Spleen (tissue), 11 donors: ENCODE measurements at regions not wholly inside any gene's neighbourhood (a gene's known extent, or its start where the extent isn't known, plus 50 kb on each side); places are given as distances from the start of the nearest gene placed in this dataset.

Experiments
- DNase-seq: peaks from one replicate; pipeline ENCODE4 v3.0.0-alpha.2; 2020
- H3K27ac ChIP-seq, 8 donors: fragments of 200-600 bp; sonication (generic) in 7 of 8; 1 replicate in 4 of 8; 2 replicates in 4 of 8; pipeline versions ENCODE4 v1.5.0 to v1.8.0; 2016 to 2021; ENCODE audit warnings: inconsistent platforms in 4 of 8, mild to moderate bottlenecking in 4 of 8, moderate library complexity in 1 of 8
- H3K27me3 ChIP-seq, 7 donors: fragments of 200-600 bp; sonication (generic) in 6 of 7; replicated peaks in 1 of 7; 1 replicate in 4 of 7; 2 replicates in 3 of 7; pipeline versions ENCODE4 v1.5.0 to v1.8.0; 2016 to 2021; ENCODE audit warnings: inconsistent platforms in 3 of 7, mild to moderate bottlenecking in 1 of 7
- H3K36me3 ChIP-seq, 6 donors: fragments of 200-600 bp; sonication (generic) in 5 of 6; 1 replicate in 4 of 6; 2 replicates in 2 of 6; pipeline versions ENCODE4 v1.5.0 to v1.8.0; 2016 to 2021; ENCODE audit warnings: inconsistent platforms in 2 of 6
- H3K4me1 ChIP-seq, 6 donors: fragments of 200-600 bp; sonication (generic) in 5 of 6; 1 replicate in 3 of 6; 2 replicates in 3 of 6; pipeline versions ENCODE4 v1.5.0 to v1.8.0; 2016 to 2021; ENCODE audit warnings: inconsistent platforms in 3 of 6
- H3K4me3 ChIP-seq, 8 donors: fragments of 200-600 bp; sonication (generic) in 7 of 8; 1 replicate in 4 of 8; 2 replicates in 4 of 8; pipeline versions ENCODE4 v1.5.0 to v1.8.0; 2016 to 2021; ENCODE audit warnings: inconsistent platforms in 4 of 8, mild to moderate bottlenecking in 4 of 8, moderate library complexity in 2 of 8
- H3K9me3 ChIP-seq, 8 donors: fragments of 200-600 bp; sonication (generic) in 7 of 8; 1 replicate in 4 of 8; 2 replicates in 4 of 8; pipeline versions ENCODE4 v1.5.0 to v1.8.0; 2016 to 2021; ENCODE audit warnings: inconsistent platforms in 4 of 8
- POLR2A ChIP-seq, 3 donors: fragments of 450-650 bp; IDR thresholded peaks; one replicate each; pipeline ENCODE4 v1.5.1; 2017; ENCODE audit warnings: antibody characterized with exemption in 3 of 3, mild to moderate bottlenecking in 1 of 3
- POLR2AphosphoS5 ChIP-seq, 3 donors: sonication (generic); formaldehyde crosslinking; IDR thresholded peaks; one replicate each; pipeline ENCODE4 v1.5.1; 2017; ENCODE audit warnings: antibody characterized with exemption in 3 of 3
- WGBS, 5 donors: extraction: QIAGEN DNeasy Blood & Tissue Kit in 3 of 5; methylation state at CpG; one replicate each; pipeline versions ENCODE4 v1.1.5 to v1.1.7; 2013 to 2018; 5-methylcytosine and 5-hydroxymethylcytosine counted together
- intact Hi-C: fragments of 100-400 bp; cut with DNase I; formaldehyde crosslinking; loops from one replicate; pipeline ENCODE4 v1.15.0; 2023; ENCODE audit warnings: low total_unique reads
- TF ChIP-seq, protein P1 (sequence below), 11 experiments: fragments of 200-600 bp in 7 of 11; fragments of 450-650 bp in 4 of 11; sonication (generic) in 4 of 11; IDR thresholded peaks in 8 of 11; conservative IDR thresholded peaks in 3 of 11; 1 replicate in 7 of 11; 2 replicates in 4 of 11; pipeline versions ENCODE4 v1.4.0 to v1.8.0; 2016 to 2021; ENCODE audit warnings: antibody characterized with exemption in 11 of 11, inconsistent platforms in 4 of 11, mild to moderate bottlenecking in 1 of 11
- donor health status: healthy with polysubstance abuse.
- donor health status: DM: no; HTN: no; CAD: no; lungs with moderate emphysema.
- donor health status: DM: no; HTN: no; CAD: no.
- donor health status: Bipolar disorder and iron deficiency.
- donor health status: healthy.
- donor health status: DM: no; HTN: no; CAD: no.
- donor health status: DM: yes; HTN: yes; CAD: no.

DNA sequence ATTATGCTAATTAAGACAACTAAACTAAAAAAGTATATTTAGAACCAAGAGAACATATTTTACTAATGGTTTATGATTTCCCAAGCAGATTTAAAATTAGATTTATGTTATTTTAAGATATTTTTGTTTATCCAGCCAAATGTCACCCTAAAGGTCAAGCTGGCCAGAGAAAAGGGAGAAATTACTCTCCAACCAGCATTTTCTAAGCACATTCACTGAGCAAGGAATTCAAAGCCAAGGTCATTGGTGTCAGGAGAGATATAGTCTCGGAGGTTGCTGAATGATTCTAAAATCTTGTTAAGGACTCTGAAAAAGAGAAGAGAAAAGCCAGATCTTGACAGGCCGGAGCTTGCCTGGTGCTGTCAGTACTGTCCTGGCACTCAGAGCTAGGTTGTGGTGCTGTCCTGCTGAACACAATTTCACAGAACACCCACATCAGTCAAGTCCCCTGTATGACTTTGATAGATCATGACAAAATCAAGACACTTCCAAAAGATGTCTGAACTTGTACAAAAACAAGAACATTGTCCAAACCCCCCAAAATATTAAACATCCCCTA, 222.3 kb upstream of the SMLR1 start:
- intact Hi-C loops = no loop called here
- TF ChIP-seq, protein P1, sequence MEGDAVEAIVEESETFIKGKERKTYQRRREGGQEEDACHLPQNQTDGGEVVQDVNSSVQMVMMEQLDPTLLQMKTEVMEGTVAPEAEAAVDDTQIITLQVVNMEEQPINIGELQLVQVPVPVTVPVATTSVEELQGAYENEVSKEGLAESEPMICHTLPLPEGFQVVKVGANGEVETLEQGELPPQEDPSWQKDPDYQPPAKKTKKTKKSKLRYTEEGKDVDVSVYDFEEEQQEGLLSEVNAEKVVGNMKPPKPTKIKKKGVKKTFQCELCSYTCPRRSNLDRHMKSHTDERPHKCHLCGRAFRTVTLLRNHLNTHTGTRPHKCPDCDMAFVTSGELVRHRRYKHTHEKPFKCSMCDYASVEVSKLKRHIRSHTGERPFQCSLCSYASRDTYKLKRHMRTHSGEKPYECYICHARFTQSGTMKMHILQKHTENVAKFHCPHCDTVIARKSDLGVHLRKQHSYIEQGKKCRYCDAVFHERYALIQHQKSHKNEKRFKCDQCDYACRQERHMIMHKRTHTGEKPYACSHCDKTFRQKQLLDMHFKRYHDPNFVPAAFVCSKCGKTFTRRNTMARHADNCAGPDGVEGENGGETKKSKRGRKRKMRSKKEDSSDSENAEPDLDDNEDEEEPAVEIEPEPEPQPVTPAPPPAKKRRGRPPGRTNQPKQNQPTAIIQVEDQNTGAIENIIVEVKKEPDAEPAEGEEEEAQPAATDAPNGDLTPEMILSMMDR (IDR thresholded peaks at IDR 0.05 in 8 of 11, conservative IDR thresholded peaks at IDR 0.05 in 3 of 11) = no peak
- no peak for TF ChIP-seq POLR2A (IDR thresholded peaks at IDR 0.05)
- no peak for TF ChIP-seq POLR2AphosphoS5 (IDR thresholded peaks at IDR 0.05)
- Histone ChIP-seq H3K27me3 (no peaks in the 10 kb centered on the region), H3K27ac (no peak overlapping the region), H3K36me3 (no peaks in the 10 kb centered on the region), H3K4me3 (no peak overlapping the region), H3K9me3 (no peaks in the 10 kb centered on the region), H3K4me1 (no peaks in the 10 kb centered on the region)
- 49 to 78% (median 74%) methylated on average over 2 of the region's 2 CpGs for WGBS, 5 donors
- no peak for DNase-seq

DNA sequence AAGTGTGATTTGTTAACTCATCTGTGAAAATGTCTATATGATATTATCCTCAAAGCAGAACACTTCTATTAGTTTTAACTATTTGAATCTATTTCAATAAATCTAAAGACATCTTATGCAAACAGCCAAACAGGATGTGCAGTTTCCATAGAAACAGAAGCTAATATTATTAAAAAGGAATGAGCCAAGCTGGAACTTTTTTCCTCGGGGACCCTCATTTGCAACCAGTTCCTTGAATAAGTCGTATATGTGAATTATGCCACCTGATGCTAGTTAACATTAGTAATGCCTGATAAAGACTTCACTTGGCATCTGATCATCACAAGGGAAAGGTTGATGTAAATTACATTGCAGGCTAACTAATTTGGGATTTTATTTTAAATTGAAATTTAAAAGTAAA, 216.9 kb upstream of the SMLR1 start:
- no peak for DNase-seq
- TF ChIP-seq POLR2AphosphoS5 (IDR thresholded peaks at IDR 0.05) (no peak), POLR2A (IDR thresholded peaks at IDR 0.05) (no peak)
- TF ChIP-seq, protein P1 (IDR thresholded peaks at IDR 0.05 in 8 of 11, conservative IDR thresholded peaks at IDR 0.05 in 3 of 11) = no peak
- WGBS, 5 donors = 61 to 81% (median 77%) methylated on average over 2 of the region's 2 CpGs
- intact Hi-C loops = no loop called here
- no peaks in the 10 kb centered on the region for H3K27me3 ChIP-seq
- H3K36me3 ChIP-seq = no peaks in the 10 kb centered on the region
- no peak overlapping the region for H3K27ac ChIP-seq
- no peaks in the 10 kb centered on the region for H3K9me3 ChIP-seq
- H3K4me1 ChIP-seq = no peaks in the 10 kb centered on the region
- no peak overlapping the region for H3K4me3 ChIP-seq

DNA sequence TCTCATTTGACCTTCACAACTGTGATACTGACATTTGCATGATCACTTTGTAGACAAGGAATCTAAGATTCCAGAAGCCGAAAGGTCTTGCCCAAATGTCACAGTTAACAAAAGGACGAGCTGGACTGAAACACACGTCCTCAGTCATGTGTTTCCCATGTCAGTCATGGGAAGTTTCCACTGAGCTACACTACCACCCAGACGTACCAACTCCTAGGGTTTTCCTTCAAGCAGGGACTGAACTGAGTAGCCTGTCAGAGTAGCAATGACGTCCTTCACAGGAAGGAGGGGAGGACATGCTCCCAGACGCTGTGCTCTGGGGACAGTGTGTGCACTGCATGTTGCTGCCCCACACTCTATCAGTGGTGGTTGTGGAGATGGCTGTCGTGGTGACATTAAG, 215.8 kb upstream of the SMLR1 start:
- H3K4me1 ChIP-seq = no peaks in the 10 kb centered on the region
- H3K36me3 ChIP-seq = no peaks in the 10 kb centered on the region
- H3K27me3 ChIP-seq = no peaks in the 10 kb centered on the region
- no peak for DNase-seq
- no peaks in the 10 kb centered on the region for H3K9me3 ChIP-seq
- WGBS, 5 donors = 72 to 82% (median 79%) methylated on average over 7 of the region's 7 CpGs
- intact Hi-C loops = no loop called here
- no peak overlapping the region for H3K27ac ChIP-seq
- no peak for TF ChIP-seq POLR2AphosphoS5 (IDR thresholded peaks at IDR 0.05)
- TF ChIP-seq, protein P1 (IDR thresholded peaks at IDR 0.05 in 8 of 11, conservative IDR thresholded peaks at IDR 0.05 in 3 of 11) = no peak
- TF ChIP-seq POLR2A (IDR thresholded peaks at IDR 0.05) = no peak
- no peak overlapping the region for H3K4me3 ChIP-seq

DNA sequence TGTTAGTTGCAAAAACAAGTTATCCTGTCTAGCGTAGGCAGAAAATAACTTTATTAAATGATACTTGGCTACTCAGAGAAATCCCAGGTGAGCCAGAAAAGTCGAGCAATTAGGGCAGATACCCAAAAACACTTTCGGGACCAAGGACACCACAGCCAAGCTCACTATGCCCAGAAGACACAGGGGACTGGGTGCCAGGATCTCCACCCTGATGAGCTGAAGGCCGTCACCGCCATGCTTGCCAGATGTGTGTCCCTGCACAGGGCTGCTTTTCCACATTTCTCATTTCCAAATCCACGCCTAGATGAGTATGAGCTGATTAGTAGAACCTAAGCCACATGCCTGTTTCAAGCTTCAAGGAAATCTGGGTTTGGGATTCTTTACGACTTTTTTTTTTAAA, 214.0 kb upstream of the SMLR1 start:
- Histone ChIP-seq H3K4me3 (no peak overlapping the region), H3K27ac (no peak overlapping the region), H3K27me3 (no peaks in the 10 kb centered on the region), H3K36me3 (no peaks in the 10 kb centered on the region), H3K4me1 (no peaks in the 10 kb centered on the region), H3K9me3 (no peaks in the 10 kb centered on the region)
- TF ChIP-seq, protein P1 (IDR thresholded peaks at IDR 0.05 in 8 of 11, conservative IDR thresholded peaks at IDR 0.05 in 3 of 11) = no peak
- intact Hi-C loops = no loop called here
- no peak for DNase-seq
- 84 to 93% (median 90%) methylated on average over 7 of the region's 7 CpGs for WGBS, 5 donors
